ENCODE measurements at regions not wholly inside any gene's neighbourhood (a gene's known extent, or its start where the extent isn't known, plus 50 kb on each side); places are given as distances from the start of the nearest gene placed in this dataset.
A peak's percentile ranks its signal among the peaks of the same experiment; 100 is the strongest.

- in situ Hi-C loops (cut with HindIII; ENCODE audit: low pct_ligation_motif_present, low sequenced_read_pairs): no loop called here
- H3K36me3 ChIP-seq (replicated peaks): no peaks in the 10 kb centered on the region
- no peak overlapping the region for H3K4me3 ChIP-seq (ENCODE audit: low read depth, low read length)
- DNase-seq: peak; percentile 35
- H3K27me3 ChIP-seq (replicated peaks): no peaks in the 10 kb centered on the region
- TF ChIP-seq CTCF (IDR thresholded peaks at IDR 0.05; ENCODE audit: low read depth, low read length, missing control alignments): peak; percentile 67
- no peak overlapping the region for H3K27ac ChIP-seq
Measured at GRCh38 chr19:29263305-29264135, 50.6 kb upstream of the UQCRFS1 start.

- in situ Hi-C loops (cut with HindIII; ENCODE audit: low pct_ligation_motif_present, low sequenced_read_pairs): no loop called here
Measured at GRCh38 chr19:29264897-29265296, 51.9 kb upstream of the UQCRFS1 start.

GRCh38 chr19:29265436-29265835, 52.5 kb upstream of the UQCRFS1 start:
- Histone ChIP-seq H3K36me3 (replicated peaks) (no peaks in the 10 kb centered on the region), H3K27me3 (replicated peaks) (no peaks in the 10 kb centered on the region), H3K27ac (no peak overlapping the region), H3K4me3 (ENCODE audit: low read depth, low read length) (no peak overlapping the region)
- DNase-seq: no peak
- in situ Hi-C loops (cut with HindIII; ENCODE audit: low pct_ligation_motif_present, low sequenced_read_pairs): no loop called here
- no peak for TF ChIP-seq CTCF (IDR thresholded peaks at IDR 0.05; ENCODE audit: low read depth, low read length, missing control alignments)

More at GRCh38 chr19:29264897-29265296, 51.9 kb upstream of the UQCRFS1 start:
- no peak for TF ChIP-seq CTCF (IDR thresholded peaks at IDR 0.05; ENCODE audit: low read depth, low read length, missing control alignments)
- Histone ChIP-seq H3K36me3 (replicated peaks) (no peaks in the 10 kb centered on the region), H3K4me3 (ENCODE audit: low read depth, low read length) (no peak overlapping the region), H3K27me3 (replicated peaks) (no peaks in the 10 kb centered on the region), H3K27ac (no peak overlapping the region)
- no peak for DNase-seq

GRCh38 chr19:29266001-29266400, 53.0 kb upstream of the UQCRFS1 start:
- Histone ChIP-seq H3K27ac (no peak overlapping the region), H3K27me3 (replicated peaks) (no peaks in the 10 kb centered on the region), H3K4me3 (ENCODE audit: low read depth, low read length) (no peak overlapping the region), H3K36me3 (replicated peaks) (no peaks in the 10 kb centered on the region)
- no peak for TF ChIP-seq CTCF (IDR thresholded peaks at IDR 0.05; ENCODE audit: low read depth, low read length, missing control alignments)
- in situ Hi-C loops (cut with HindIII; ENCODE audit: low pct_ligation_motif_present, low sequenced_read_pairs): no loop called here
- DNase-seq: no peak

- no peaks in the 10 kb centered on the region for H3K27me3 ChIP-seq (replicated peaks)
- no peak for DNase-seq
- in situ Hi-C loops (cut with HindIII; ENCODE audit: low pct_ligation_motif_present, low sequenced_read_pairs): no loop called here
- H3K27ac ChIP-seq: no peak overlapping the region
- no peak overlapping the region for H3K4me3 ChIP-seq (ENCODE audit: low read depth, low read length)
- TF ChIP-seq CTCF (IDR thresholded peaks at IDR 0.05; ENCODE audit: low read depth, low read length, missing control alignments): no peak
- H3K36me3 ChIP-seq (replicated peaks): no peaks in the 10 kb centered on the region
Measured at GRCh38 chr19:29266603-29267002, 53.7 kb upstream of the UQCRFS1 start.

GRCh38 chr19:29267701-29268100, 54.8 kb upstream of the UQCRFS1 start:
- no peak for TF ChIP-seq CTCF (IDR thresholded peaks at IDR 0.05; ENCODE audit: low read depth, low read length, missing control alignments)
- no peak overlapping the region for H3K4me3 ChIP-seq (ENCODE audit: low read depth, low read length)
- no peaks in the 10 kb centered on the region for H3K36me3 ChIP-seq (replicated peaks)
- H3K27me3 ChIP-seq (replicated peaks): no peaks in the 10 kb centered on the region
- in situ Hi-C loops (cut with HindIII; ENCODE audit: low pct_ligation_motif_present, low sequenced_read_pairs): no loop called here
- no peak overlapping the region for H3K27ac ChIP-seq
- no peak for DNase-seq

All from brain microvascular endothelial cell (primary cell).